NCI-H345 treated with DMSO at 0.1 percent for 48 hours (cell line): ENCODE measurements at regions not wholly inside any gene's neighbourhood (a gene's known extent, or its start where the extent isn't known, plus 50 kb on each side); places are given as distances from the start of the nearest gene placed in this dataset.

ENCODE experiments used
- DNase-seq: peaks from one replicate; lab custom pipeline; 2025; ENCODE audit not compliant: unreplicated experiment; lab: John Stamatoyannopoulos, UW

- no peak for DNase-seq
These were observed 177.2 kb upstream of the KLF14 start for GRCh38 chr7:130910949-130911944.

GRCh38 chr7:130912082-130912861 is 178.3 kb upstream of the KLF14 start:
- DNase-seq = no peak

GRCh38 chr7:130912862-130913638 is 179.0 kb upstream of the KLF14 start:
- no peak for DNase-seq

- DNase-seq = no peak
These were observed 179.9 kb upstream of the KLF14 start for GRCh38 chr7:130913639-130914553.

GRCh38 chr7:130914554-130915294 is 180.7 kb upstream of the KLF14 start:
- DNase-seq = no peak

- no peak for DNase-seq
These were observed 183.7 kb upstream of the KLF14 start for GRCh38 chr7:130917669-130918128.

GRCh38 chr7:130918129-130919052 is 184.4 kb upstream of the KLF14 start:
- no peak for DNase-seq

GRCh38 chr7:130919316-130920103 is 185.5 kb upstream of the KLF14 start:
- no peak for DNase-seq

GRCh38 chr7:130920122-130920521 is 186.1 kb upstream of the KLF14 start:
- no peak for DNase-seq

- DNase-seq = no peak
These were observed 187.6 kb upstream of the KLF14 start for GRCh38 chr7:130921391-130922180.

- no peak for DNase-seq
These were observed 188.5 kb upstream of the KLF14 start for GRCh38 chr7:130922206-130923112.

GRCh38 chr7:130923365-130923764 is 189.4 kb upstream of the KLF14 start:
- DNase-seq = no peak

GRCh38 chr7:130923930-130924329 is 189.9 kb upstream of the KLF14 start:
- DNase-seq = no peak

GRCh38 chr7:130925136-130925794 is 191.3 kb upstream of the KLF14 start:
- no peak for DNase-seq
